Mucosa of stomach (tissue), 1 donor: ENCODE measurements at regions not wholly inside any gene's neighbourhood (a gene's known extent, or its start where the extent isn't known, plus 50 kb on each side); places are given as distances from the start of the nearest gene placed in this dataset.

Experiments
- H3K27me3 ChIP-seq: one replicate; pipeline ENCODE4 v1.7.0; 2013; ENCODE audit warnings: mild to moderate bottlenecking, low read length; ENCODE audit not compliant: control insufficient read depth, insufficient read depth
- H3K36me3 ChIP-seq: one replicate; pipeline ENCODE4 v1.7.0; 2013; ENCODE audit warnings: low read length; ENCODE audit not compliant: control insufficient read depth, insufficient read depth
- H3K4me1 ChIP-seq: one replicate; pipeline ENCODE4 v1.7.0; 2013; ENCODE audit warnings: mild to moderate bottlenecking, low read length; ENCODE audit not compliant: control insufficient read depth, insufficient read depth
- H3K4me3 ChIP-seq: one replicate; pipeline ENCODE4 v1.7.0; 2013; ENCODE audit warnings: low read length
- H3K9ac ChIP-seq: one replicate; pipeline ENCODE4 v1.7.0; 2013; ENCODE audit warnings: mild to moderate bottlenecking, low read length, moderate library complexity
- H3K9me3 ChIP-seq: one replicate; pipeline ENCODE4 v1.7.0; 2013; ENCODE audit warnings: mild to moderate bottlenecking, low read length, moderate library complexity; ENCODE audit not compliant: control insufficient read depth
- donor health status: Pancreatic carcinoma.

DNA sequence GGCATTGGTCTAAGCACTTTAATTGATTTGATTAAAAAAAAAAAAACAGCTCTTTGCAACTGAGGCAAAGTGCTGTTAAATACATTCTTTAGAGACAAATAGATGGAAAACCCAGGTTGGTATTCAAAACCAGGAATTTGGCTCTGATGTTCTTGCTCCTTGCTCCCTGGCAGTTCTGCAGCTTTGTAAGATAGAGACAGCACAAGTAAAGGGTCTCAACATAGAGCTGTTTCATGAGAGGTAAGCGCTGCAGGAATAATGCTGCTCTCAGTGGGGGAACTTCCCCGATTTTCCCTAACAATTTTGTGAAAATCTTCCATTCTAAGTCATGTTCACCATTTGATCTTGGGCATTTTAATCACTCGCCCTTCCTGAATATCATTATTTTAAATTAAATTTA is 479.5 kb upstream of the HS3ST1 start:
- H3K36me3 ChIP-seq = no peaks in the 10 kb centered on the region
- H3K9ac ChIP-seq = no peak overlapping the region
- no peaks in the 10 kb centered on the region for H3K27me3 ChIP-seq
- no peak overlapping the region for H3K4me3 ChIP-seq
- no peaks in the 10 kb centered on the region for H3K9me3 ChIP-seq
- H3K4me1 ChIP-seq = no peaks in the 10 kb centered on the region

DNA sequence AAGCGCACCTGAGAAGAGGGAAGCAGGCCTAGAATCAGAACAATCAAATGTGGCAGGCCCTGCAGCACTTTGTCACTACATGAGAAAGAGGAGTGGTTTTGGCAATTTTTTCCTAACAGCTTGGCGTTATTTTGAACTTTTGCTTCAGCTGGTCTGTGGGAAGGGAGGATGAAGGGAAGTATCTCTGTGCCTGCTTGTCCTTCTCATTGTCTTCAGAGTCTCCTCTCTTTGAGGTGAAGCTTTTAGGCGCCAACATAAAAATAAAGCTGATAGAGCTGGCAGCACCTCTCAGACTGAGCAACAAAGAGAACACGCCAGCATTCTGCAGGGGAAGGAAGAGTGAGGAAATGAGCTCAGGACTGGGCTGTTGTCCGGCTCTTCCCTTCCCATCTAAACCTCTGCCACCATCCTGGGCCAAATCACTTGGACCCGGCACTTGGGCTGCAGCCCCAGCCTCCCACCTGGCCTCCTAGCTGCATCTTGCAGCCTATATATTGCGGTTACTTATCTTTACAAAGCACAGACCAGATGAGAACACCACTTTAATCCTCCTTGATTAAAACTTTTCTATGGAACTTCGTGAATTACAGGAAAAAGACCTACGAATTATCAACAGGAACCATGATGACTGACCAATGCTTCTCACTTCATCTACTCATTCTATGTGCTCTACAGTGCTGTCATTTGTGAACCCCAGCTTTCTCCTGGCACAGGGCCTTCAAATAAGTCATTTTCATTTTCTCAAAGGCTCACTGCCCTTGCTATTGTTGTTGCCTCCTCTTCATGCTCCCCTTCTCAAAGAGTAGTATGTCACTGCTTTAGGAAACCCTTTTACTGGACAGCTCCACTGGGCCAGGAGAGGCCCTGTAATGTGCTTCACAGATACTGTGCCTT is 476.4 kb upstream of the HS3ST1 start:
- no peaks in the 10 kb centered on the region for H3K36me3 ChIP-seq
- H3K27me3 ChIP-seq = no peaks in the 10 kb centered on the region
- H3K4me1 ChIP-seq = no peaks in the 10 kb centered on the region
- H3K4me3 ChIP-seq = no peak overlapping the region
- H3K9me3 ChIP-seq = no peaks in the 10 kb centered on the region
- no peak overlapping the region for H3K9ac ChIP-seq

DNA sequence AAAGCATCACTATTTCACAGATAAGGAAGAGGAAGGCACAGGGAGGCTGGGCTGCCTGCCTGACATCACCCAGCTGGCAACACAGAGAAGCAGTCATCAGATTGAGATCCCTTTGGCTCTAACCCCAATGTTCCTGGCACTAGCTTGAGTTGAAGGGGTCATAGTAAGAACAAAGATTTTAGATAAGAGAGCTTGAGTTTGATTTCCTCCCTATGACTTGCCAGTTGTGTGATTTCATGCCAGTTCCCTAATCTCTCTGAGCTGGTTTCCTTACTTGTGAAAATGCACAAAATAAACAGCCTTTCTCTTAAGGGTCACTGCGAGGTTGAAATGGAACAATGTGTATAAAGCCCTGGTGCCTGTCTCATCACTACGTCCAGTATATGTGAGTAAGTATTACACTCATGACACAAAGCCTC is 475.4 kb upstream of the HS3ST1 start:
- H3K4me3 ChIP-seq = no peak overlapping the region
- H3K4me1 ChIP-seq = no peaks in the 10 kb centered on the region
- no peaks in the 10 kb centered on the region for H3K9me3 ChIP-seq
- H3K36me3 ChIP-seq = no peaks in the 10 kb centered on the region
- no peak overlapping the region for H3K9ac ChIP-seq
- H3K27me3 ChIP-seq = no peaks in the 10 kb centered on the region

DNA sequence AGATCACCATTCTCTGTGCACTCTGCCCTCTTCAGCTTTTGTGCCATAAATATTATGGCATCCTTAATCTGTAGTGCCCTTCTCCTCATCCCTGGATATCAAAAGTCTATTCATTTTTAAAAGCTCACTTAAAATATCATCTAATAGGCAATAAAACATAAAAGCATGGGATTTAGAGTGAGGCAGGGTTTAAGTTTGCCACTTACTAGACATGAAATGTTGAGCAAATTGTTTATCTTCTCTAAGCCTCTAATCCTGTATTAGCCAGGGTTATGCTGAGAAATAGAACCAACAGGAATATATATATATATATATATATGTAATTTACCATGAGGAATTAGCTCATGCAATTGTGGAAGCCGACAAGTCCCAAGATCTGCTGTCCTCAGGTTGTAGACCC is 472.4 kb upstream of the HS3ST1 start:
- Histone ChIP-seq H3K36me3 (no peaks in the 10 kb centered on the region), H3K27me3 (no peaks in the 10 kb centered on the region), H3K9me3 (no peaks in the 10 kb centered on the region), H3K9ac (no peak overlapping the region), H3K4me3 (no peak overlapping the region), H3K4me1 (no peaks in the 10 kb centered on the region)

DNA sequence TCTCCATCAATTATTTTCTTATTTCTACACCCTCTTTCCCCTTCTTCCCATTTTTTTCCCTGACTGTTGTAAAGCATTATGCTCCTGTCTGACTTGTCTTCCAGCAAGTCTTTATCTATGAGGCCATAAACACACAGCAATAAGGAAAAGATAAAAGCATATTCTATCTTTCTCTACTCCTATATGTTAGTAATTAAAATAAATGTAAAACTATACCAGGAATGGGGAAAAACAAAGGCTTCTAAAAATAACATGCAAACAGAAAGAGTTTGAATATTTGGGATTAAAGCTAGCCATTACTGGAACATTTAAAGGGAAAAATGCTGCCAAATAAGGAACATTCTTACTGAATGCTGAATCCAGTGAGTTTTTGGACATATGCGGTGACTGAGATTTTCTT is 471.7 kb upstream of the HS3ST1 start:
- Histone ChIP-seq H3K27me3 (no peaks in the 10 kb centered on the region), H3K36me3 (no peaks in the 10 kb centered on the region), H3K4me3 (no peak overlapping the region), H3K4me1 (no peaks in the 10 kb centered on the region), H3K9me3 (no peaks in the 10 kb centered on the region), H3K9ac (no peak overlapping the region)

DNA sequence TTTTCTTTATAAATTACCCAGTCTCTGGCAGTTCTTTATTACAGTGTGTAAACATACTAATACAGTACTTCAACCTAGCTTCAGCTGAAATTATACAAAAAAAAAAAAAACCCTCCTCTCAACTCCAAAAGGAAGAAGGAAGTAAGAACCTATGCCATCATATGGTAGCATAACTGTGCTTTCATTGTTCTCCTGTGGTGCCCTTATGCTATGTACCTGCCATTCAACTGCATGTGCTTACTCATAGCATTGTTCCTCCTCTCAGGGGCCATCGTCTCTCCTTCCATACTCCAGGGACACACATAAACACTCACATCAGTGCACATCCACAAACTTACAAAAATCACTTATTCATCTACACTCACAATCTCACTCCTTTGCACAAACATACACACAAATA is 470.1 kb upstream of the HS3ST1 start:
- Histone ChIP-seq H3K9me3 (no peaks in the 10 kb centered on the region), H3K4me1 (no peaks in the 10 kb centered on the region), H3K4me3 (no peak overlapping the region), H3K36me3 (no peaks in the 10 kb centered on the region), H3K9ac (no peak overlapping the region), H3K27me3 (no peaks in the 10 kb centered on the region)

DNA sequence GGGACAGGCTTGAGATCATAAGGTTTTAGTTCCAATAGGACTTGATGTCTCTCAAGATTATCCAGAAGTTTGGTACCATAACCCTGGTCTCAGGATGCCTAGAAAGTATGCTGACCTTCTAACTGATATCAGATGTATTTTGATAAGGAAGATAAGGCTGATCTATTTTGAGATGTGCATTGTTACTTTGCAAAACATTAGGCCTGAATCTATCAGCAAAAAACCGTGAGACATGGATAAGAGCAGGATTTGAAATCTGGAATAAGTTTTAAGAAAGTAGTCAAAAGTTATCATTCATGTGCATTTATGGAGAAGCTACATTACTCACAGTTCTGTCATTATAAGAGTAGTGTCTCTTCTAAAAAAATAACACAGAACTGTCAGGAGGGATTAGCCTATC is 467.1 kb upstream of the HS3ST1 start:
- Histone ChIP-seq H3K4me3 (no peak overlapping the region), H3K4me1 (no peaks in the 10 kb centered on the region), H3K9me3 (no peaks in the 10 kb centered on the region), H3K9ac (no peak overlapping the region), H3K27me3 (no peaks in the 10 kb centered on the region), H3K36me3 (no peaks in the 10 kb centered on the region)

DNA sequence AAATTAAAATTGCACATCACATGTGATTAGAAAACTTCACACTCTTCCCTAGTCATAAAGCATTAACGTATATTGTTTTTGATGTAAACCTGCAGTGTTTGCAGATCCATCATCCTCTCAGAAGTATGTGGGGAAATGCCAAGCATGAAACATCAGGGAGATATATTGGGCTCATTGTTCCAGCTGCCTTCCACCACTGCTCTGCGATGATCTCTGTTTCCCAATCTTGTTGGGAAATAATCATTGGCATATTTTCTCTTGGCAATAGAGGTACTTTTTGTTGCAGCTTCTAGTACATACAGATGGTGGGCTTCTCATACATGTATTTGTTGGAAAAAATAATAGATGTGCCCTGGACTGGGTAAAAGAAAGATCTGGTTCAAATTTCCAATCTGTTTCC is 466.3 kb upstream of the HS3ST1 start:
- no peaks in the 10 kb centered on the region for H3K36me3 ChIP-seq
- H3K9me3 ChIP-seq = no peaks in the 10 kb centered on the region
- no peak overlapping the region for H3K4me3 ChIP-seq
- H3K9ac ChIP-seq = no peak overlapping the region
- no peaks in the 10 kb centered on the region for H3K27me3 ChIP-seq
- H3K4me1 ChIP-seq = no peaks in the 10 kb centered on the region

DNA sequence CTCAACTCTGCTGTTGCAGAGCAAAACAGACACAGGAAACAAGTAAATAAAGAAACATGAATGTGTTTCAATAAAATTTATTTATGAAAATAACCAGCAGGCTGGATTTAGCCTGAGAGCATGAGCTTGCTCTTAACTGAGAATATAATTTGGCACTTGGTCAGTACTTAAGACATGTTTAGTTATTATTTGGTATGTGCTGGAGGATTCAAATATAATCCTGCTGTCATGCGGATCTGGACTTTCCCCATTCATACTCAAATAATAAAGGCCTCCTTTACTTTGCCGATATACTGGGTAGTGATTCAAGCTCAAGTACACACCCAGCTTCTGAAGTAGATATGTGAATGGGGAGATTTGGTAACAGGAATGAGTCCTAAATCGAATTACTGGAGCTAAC is 465.5 kb upstream of the HS3ST1 start:
- H3K9ac ChIP-seq = no peak overlapping the region
- no peaks in the 10 kb centered on the region for H3K4me1 ChIP-seq
- H3K36me3 ChIP-seq = no peaks in the 10 kb centered on the region
- no peaks in the 10 kb centered on the region for H3K9me3 ChIP-seq
- no peak overlapping the region for H3K4me3 ChIP-seq
- no peaks in the 10 kb centered on the region for H3K27me3 ChIP-seq

DNA sequence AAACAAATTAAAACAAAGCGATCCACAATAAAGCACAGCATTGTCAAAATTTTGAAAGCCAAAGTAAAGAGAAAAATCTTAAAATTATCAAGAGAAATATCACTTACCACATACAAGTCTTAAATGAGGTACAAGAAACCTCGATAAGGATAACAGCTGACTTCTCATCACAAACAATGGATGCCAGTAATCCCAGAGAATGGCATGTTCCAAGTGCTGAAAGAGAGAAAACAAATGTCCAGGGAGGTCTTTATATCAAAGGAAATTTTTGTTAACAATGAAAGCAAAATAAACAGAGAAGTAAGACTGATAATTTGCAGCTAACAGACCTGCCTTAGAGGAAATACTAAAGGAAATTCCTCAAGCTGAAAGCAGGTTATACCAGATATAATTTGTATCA is 460.4 kb upstream of the HS3ST1 start:
- H3K4me1 ChIP-seq = no peaks in the 10 kb centered on the region

DNA sequence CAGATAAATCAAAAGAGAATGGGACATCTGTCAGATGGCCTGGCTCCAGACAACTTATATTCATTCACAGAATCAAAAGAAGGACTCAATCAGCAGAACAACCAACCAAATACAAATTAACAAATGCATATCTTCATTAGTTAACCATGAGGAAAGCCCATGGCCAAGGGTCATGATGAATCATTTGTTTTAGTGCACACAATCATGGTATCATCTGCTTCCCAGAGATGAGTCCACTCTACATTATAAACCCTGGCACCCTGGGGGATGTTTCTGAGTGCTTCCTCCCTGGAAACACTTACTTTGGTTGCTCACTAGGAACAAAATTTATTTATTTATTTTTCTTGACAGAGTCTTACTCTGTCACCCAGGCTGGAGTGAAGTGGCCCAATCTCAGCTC is 453.3 kb upstream of the HS3ST1 start:
- Histone ChIP-seq H3K9me3 (no peaks in the 10 kb centered on the region), H3K27me3 (no peaks in the 10 kb centered on the region), H3K4me3 (no peak overlapping the region), H3K36me3 (no peaks in the 10 kb centered on the region), H3K4me1 (no peaks in the 10 kb centered on the region), H3K9ac (no peak overlapping the region)

More for the DNA sequence above, 460.4 kb upstream of the HS3ST1 start:
- H3K36me3 ChIP-seq = no peaks in the 10 kb centered on the region
- H3K9ac ChIP-seq = no peak overlapping the region
- no peaks in the 10 kb centered on the region for H3K27me3 ChIP-seq
- H3K4me3 ChIP-seq = no peak overlapping the region
- no peaks in the 10 kb centered on the region for H3K9me3 ChIP-seq

DNA sequence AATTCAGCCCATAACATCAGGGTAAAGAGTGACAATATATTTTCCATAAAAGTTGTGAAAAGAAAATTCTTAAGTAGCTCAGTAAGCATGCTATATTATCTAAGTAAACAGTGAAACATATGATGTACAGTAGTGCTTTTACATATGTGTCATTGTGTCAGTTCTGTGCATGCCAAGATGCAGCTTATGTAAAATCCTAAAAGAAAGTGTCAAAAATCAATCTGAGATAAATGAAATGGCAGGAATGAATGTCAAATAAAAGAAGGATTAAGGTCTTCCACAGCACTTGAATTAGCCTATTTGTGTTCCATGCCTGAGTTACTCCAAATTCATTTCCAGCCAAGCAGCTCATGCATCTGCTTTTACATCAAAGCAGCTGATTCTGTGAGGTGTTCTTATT is 452.7 kb upstream of the HS3ST1 start:
- Histone ChIP-seq H3K36me3 (no peaks in the 10 kb centered on the region), H3K4me3 (no peak overlapping the region), H3K4me1 (no peaks in the 10 kb centered on the region), H3K9ac (no peak overlapping the region), H3K27me3 (no peaks in the 10 kb centered on the region), H3K9me3 (no peaks in the 10 kb centered on the region)

DNA sequence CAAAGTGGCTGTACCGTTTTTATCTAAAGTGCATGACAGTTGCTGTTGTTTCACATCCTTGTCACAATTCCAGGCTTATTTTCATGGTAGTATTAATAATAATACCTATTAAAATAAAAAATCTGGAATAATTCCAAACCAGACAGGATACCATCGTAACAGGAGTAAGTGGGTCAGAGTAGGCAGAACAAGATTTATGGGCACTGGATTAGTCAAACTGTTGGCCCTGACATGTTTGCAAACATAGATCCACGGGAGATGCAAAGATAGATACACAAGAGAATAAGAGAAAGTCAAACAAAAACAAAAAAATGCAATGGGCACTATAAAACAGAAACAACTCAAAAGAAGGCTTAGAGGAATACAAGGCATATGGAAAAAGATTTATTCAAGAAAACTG is 449.5 kb upstream of the HS3ST1 start:
- Histone ChIP-seq H3K9me3 (no peaks in the 10 kb centered on the region), H3K36me3 (no peaks in the 10 kb centered on the region), H3K9ac (no peak overlapping the region), H3K27me3 (no peaks in the 10 kb centered on the region), H3K4me1 (no peaks in the 10 kb centered on the region), H3K4me3 (no peak overlapping the region)
